RWPE2 (cell line): ENCODE measurements at regions not wholly inside any gene's neighbourhood (a gene's known extent, or its start where the extent isn't known, plus 50 kb on each side); places are given as distances from the start of the nearest gene placed in this dataset.

Experiments used
- ATAC-seq: fragments of 200-7000 bp; cut with Tn5 transposase; 3 replicates; pipeline ENCODE4 v1.9.1; 2021; ENCODE audit warnings: low read depth
- DNase-seq: peaks from one replicate; pipeline ENCODE4 v3.0.0-alpha.2; 2020; ENCODE audit warnings: low spot score
- H3K27ac ChIP-seq: fragments of 450-650 bp; 2 replicates; pipeline ENCODE4 v1.5.1; 2017; ENCODE audit warnings: mild to moderate bottlenecking; ENCODE audit not compliant: poor library complexity, severe bottlenecking
- H3K27me3 ChIP-seq: fragments of 250-450 bp; sonication (Bioruptor Pico); 2 replicates; pipeline ENCODE4 v1.5.1; 2021; ENCODE audit warnings: mild to moderate bottlenecking, moderate library complexity; ENCODE audit not compliant: insufficient read depth, poor library complexity, severe bottlenecking
- H3K36me3 ChIP-seq: fragments of 250-450 bp; sonication (Bioruptor Pico); 2 replicates; pipeline ENCODE4 v1.5.1; 2020; ENCODE audit warnings: low read depth, mild to moderate bottlenecking, moderate library complexity
- H3K4me1 ChIP-seq: fragments of 250-450 bp; sonication (Bioruptor Pico); 2 replicates; pipeline ENCODE4 v1.5.1; 2021; ENCODE audit warnings: mild to moderate bottlenecking, moderate library complexity; ENCODE audit not compliant: insufficient read depth, poor library complexity, severe bottlenecking
- H3K4me3 ChIP-seq: fragments of 250-450 bp; sonication (Bioruptor Pico); 2 replicates; pipeline ENCODE4 v1.5.1; 2021; ENCODE audit warnings: mild to moderate bottlenecking, moderate library complexity; ENCODE audit not compliant: severe bottlenecking
- H3K9me3 ChIP-seq: fragments of 250-450 bp; sonication (Bioruptor Pico); 2 replicates; pipeline ENCODE4 v1.5.1; 2021; ENCODE audit warnings: mild to moderate bottlenecking, moderate library complexity; ENCODE audit not compliant: severe bottlenecking
- CTCF ChIP-seq: fragments of 450-650 bp; IDR thresholded peaks from one replicate; pipeline ENCODE4 v1.5.1; 2017; ENCODE audit warnings: mild to moderate bottlenecking, moderate library complexity; ENCODE audit not compliant: poor library complexity, severe bottlenecking

- H3K27me3 ChIP-seq, result no peaks in the 10 kb centered on the region
- H3K36me3 ChIP-seq, result no peaks in the 10 kb centered on the region
- no peaks in the 10 kb centered on the region for H3K4me1 ChIP-seq
- H3K4me3 ChIP-seq, result no peak overlapping the region
- ATAC-seq, result no peak
- TF ChIP-seq CTCF, result no peak
- DNase-seq, result no peak
- no peak overlapping the region for H3K27ac ChIP-seq
- peaks cover 11% of the 10 kb centered on the region for H3K9me3 ChIP-seq
These were observed 616.8 kb downstream of the LTN1 start for GRCh38 chr21:28375708-28376385.

GRCh38 chr21:28374881-28375280 lies 617.8 kb downstream of the LTN1 start:
- no peak for ATAC-seq
- DNase-seq, result no peak
- Histone ChIP-seq H3K4me1 (no peaks in the 10 kb centered on the region), H3K4me3 (no peak overlapping the region), H3K27ac (no peak overlapping the region), H3K27me3 (no peaks in the 10 kb centered on the region), H3K9me3 (peaks cover 11% of the 10 kb centered on the region), H3K36me3 (no peaks in the 10 kb centered on the region)
- no peak for TF ChIP-seq CTCF

GRCh38 chr21:28371713-28372112 lies 621.0 kb downstream of the LTN1 start:
- no peak for TF ChIP-seq CTCF
- Histone ChIP-seq H3K27me3 (no peaks in the 10 kb centered on the region), H3K36me3 (no peaks in the 10 kb centered on the region), H3K4me1 (no peaks in the 10 kb centered on the region), H3K4me3 (no peak overlapping the region), H3K27ac (no peak overlapping the region), H3K9me3 (peaks cover 11% of the 10 kb centered on the region)
- no peak for DNase-seq
- no peak for ATAC-seq

- Histone ChIP-seq H3K4me3 (no peak overlapping the region), H3K36me3 (no peaks in the 10 kb centered on the region), H3K9me3 (no peaks in the 10 kb centered on the region), H3K27ac (no peak overlapping the region), H3K4me1 (no peaks in the 10 kb centered on the region), H3K27me3 (no peaks in the 10 kb centered on the region)
- TF ChIP-seq CTCF, result no peak
- ATAC-seq, result no peak
- DNase-seq, result no peak
These were observed 633.4 kb downstream of the LTN1 start for GRCh38 chr21:28359300-28359699.

GRCh38 chr21:28358702-28359101 lies 634.0 kb downstream of the LTN1 start:
- Histone ChIP-seq H3K27me3 (no peaks in the 10 kb centered on the region), H3K4me3 (no peak overlapping the region), H3K36me3 (no peaks in the 10 kb centered on the region), H3K27ac (no peak overlapping the region), H3K4me1 (no peaks in the 10 kb centered on the region), H3K9me3 (no peaks in the 10 kb centered on the region)
- no peak for TF ChIP-seq CTCF
- no peak for ATAC-seq
- DNase-seq, result no peak
